Immature natural killer cell (primary cell): ENCODE measurements at regions not wholly inside any gene's neighbourhood (a gene's known extent, or its start where the extent isn't known, plus 50 kb on each side); places are given as distances from the start of the nearest gene placed in this dataset.

Experiments
- DNase-seq, 3 donors: peaks; one replicate each; pipeline ENCODE4 v3.0.0; 2022; ENCODE audit warnings: mixed read lengths in 1 of 3
- H3K27ac Mint-ChIP-seq, 6 donors: one replicate each; pipeline ENCODE4 v1.8.0; 2020; ENCODE audit warnings: mixed read lengths in 6 of 6, mild to moderate bottlenecking in 5 of 6, inconsistent platforms in 4 of 6, moderate library complexity in 3 of 6
- H3K27me3 Mint-ChIP-seq, 3 donors: one replicate each; pipeline ENCODE4 v1.8.0; 2020 to 2021; ENCODE audit warnings: low read depth in 3 of 3, mild to moderate bottlenecking in 3 of 3, mixed read lengths in 3 of 3, moderate library complexity in 3 of 3, inconsistent platforms in 1 of 3
- H3K36me3 Mint-ChIP-seq, 3 donors: one replicate each; pipeline ENCODE4 v1.8.0; 2020; ENCODE audit warnings: mixed read lengths in 3 of 3, inconsistent platforms in 2 of 3, mild to moderate bottlenecking in 2 of 3
- H3K4me1 Mint-ChIP-seq, 2 donors: one replicate each; pipeline ENCODE4 v1.8.0; 2020; ENCODE audit warnings: inconsistent platforms in 2 of 2, mild to moderate bottlenecking in 2 of 2, mixed read lengths in 2 of 2, moderate library complexity in 1 of 2
- H3K4me3 Mint-ChIP-seq, 5 donors: one replicate each; pipeline ENCODE4 v1.8.0; 2020; ENCODE audit warnings: mild to moderate bottlenecking in 5 of 5, mixed read lengths in 5 of 5, inconsistent platforms in 3 of 5, moderate library complexity in 3 of 5
- H3K9me3 Mint-ChIP-seq, 6 donors: one replicate each; pipeline ENCODE4 v1.8.0; 2020; ENCODE audit warnings: mild to moderate bottlenecking in 6 of 6, mixed read lengths in 6 of 6, inconsistent platforms in 4 of 6, moderate library complexity in 3 of 6

DNA sequence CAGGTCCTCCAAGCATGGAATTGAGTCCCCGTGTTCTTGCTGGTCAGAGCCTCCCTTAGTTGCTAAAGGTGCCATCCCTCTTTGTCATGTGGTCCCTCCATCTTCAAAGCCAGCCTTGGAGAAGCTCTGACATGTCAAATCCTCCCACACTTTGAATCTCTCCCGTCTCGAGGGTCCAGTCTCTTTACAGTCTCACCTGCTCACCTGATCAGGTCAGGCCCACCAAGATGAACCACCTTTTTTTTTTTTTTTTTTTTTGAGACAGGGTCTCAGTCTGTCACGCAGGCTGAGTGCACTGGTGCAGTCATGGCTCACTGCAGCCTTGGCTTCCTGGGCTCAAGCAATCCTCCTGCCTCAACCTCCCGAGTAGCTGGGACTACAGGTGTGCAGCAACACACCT, 100.3 kb upstream of the PRR5 start:
- Mint-ChIP-seq H3K9me3 (no peaks in the 10 kb centered on the region), H3K27ac (no peak overlapping the region), H3K27me3 (peaks cover 22 to 29% (median 23%) of the 10 kb centered on the region in 3 donors), H3K36me3 (no peaks in the 10 kb centered on the region), H3K4me3 (no peak overlapping the region), H3K4me1 (peaks cover 31 to 40% of the 10 kb centered on the region in 2 donors)
- no peak for DNase-seq

DNA sequence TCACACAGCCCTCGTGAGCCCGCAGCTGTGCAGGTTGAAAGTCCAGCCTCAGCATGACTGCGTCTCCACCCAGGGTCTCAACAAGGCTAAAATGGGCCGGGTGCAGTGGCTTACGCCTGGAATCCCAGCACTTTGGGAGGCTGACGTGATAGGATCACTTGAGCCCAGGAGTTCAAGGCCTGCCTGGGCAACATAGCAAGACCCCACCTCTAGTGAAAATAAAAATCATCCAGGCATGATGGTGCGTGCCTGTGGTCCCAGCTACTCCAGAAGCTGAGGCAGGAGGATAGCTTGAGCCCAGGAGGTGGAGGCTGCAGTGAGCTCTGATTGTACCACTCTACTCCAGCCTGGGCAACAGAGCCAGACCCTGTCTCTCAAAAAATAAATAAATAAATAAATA, 100.8 kb upstream of the PRR5 start:
- Mint-ChIP-seq H3K4me3 (peak overlapping the region in 2 of 5 donors; percentile 32 to 41), H3K27ac (peak overlapping the region in 1 of 6 donors; percentile 40), H3K36me3 (no peaks in the 10 kb centered on the region), H3K9me3 (no peaks in the 10 kb centered on the region), H3K27me3 (peaks cover 22 to 33% (median 23%) of the 10 kb centered on the region in 3 donors), H3K4me1 (peaks cover 31 to 40% of the 10 kb centered on the region in 2 donors)
- no peak for DNase-seq

GRCh38 chr22:44600207-44600785, 101.7 kb upstream of the PRR5 start:
- Mint-ChIP-seq H3K4me3 (peak overlapping the region in 2 of 5 donors; percentile 41 to 53), H3K4me1 (peaks cover 32 to 34% of the 10 kb centered on the region in 2 donors), H3K27ac (peak overlapping the region in 1 of 6 donors; percentile 73), H3K36me3 (no peaks in the 10 kb centered on the region), H3K27me3 (peaks cover 18 to 34% (median 23%) of the 10 kb centered on the region in 3 donors), H3K9me3 (no peaks in the 10 kb centered on the region)
- DNase-seq: no peak

DNA sequence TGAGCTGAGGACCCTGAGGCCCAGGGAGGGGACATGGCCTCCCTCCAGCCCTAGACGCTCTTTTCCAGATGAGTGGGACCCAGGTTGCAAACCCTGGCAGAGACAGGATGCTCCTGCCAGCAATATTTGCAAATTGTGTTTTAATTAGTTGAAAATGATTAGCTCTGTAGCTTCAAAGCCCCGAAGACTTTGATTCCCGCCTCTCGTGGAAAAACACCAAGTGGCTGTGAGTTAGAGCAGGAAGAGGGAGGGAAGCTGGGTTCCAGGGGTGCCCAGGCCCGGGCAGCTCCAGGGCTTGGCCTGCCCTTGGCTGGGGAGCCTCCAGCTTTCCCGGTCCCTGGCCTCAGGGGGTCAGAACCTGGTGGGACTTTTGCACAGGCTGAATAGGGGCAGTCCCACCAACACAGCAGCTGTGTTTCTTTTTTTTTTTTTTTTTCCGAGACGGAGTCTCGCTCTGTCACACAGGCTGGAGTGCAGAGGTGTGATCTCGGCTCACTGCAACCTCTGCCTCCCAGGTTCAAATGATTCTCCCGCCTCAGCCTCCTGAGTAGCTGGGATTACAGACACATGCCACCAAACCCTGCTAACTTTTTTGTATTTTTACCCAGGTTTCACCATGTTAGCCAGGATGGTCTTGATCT, 101.6 kb upstream of the RTL6 start:
- Mint-ChIP-seq H3K27ac (no peak overlapping the region), H3K4me1 (peaks cover 25 to 28% of the 10 kb centered on the region in 2 donors), H3K27me3 (peaks cover 16 to 31% (median 16%) of the 10 kb centered on the region in 3 donors), H3K36me3 (no peaks in the 10 kb centered on the region), H3K4me3 (no peak overlapping the region), H3K9me3 (no peaks in the 10 kb centered on the region)
- DNase-seq: no peak

DNA sequence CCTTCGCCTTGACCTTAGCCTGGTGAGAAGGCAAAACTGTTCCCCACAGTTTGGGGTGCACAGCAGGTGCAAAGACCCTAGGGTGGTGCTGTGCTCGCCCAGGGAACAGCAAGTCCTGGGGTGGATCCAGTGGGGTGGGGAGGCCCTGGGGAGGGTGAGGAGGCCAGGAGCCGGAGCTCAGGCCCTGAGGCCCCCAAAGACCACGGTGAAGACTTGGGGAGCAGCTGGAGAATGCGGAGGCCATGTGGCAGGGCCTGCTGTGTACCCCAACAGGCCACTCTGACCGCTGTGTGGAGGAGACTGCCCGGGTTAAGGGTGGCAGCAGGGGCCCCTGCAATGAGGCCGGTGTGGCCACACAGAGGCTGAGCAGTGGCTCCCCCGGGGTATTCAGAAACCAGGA, 101.1 kb upstream of the RTL6 start:
- DNase-seq: no peak
- Mint-ChIP-seq H3K9me3 (no peaks in the 10 kb centered on the region), H3K27me3 (peaks cover 13 to 27% (median 14%) of the 10 kb centered on the region in 3 donors), H3K36me3 (no peaks in the 10 kb centered on the region), H3K27ac (no peak overlapping the region), H3K4me1 (peaks cover 20 to 22% of the 10 kb centered on the region in 2 donors), H3K4me3 (no peak overlapping the region)

DNA sequence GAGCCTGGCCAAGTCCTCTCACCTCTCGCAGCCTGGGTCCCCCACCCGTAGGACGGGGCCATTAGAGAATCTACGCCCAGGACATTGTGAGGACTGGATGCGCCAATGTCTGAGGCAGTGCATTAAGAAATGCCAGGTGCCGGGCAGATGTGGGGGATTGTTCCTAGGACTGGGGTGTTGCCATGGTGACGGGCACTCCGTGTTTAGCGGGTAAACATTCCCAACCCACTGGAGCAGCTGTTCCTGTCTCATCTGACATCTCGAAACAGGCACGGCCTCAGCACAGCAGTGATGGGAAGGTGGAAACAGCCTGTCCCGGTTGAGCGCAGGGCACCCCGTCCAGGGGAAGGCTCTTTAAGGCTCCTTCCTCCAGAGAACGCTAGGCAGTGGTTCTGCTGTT, 99.6 kb upstream of the RTL6 start:
- Mint-ChIP-seq H3K4me1 (peaks cover 10 to 12% of the 10 kb centered on the region in 2 donors), H3K27ac (no peak overlapping the region)

DNA sequence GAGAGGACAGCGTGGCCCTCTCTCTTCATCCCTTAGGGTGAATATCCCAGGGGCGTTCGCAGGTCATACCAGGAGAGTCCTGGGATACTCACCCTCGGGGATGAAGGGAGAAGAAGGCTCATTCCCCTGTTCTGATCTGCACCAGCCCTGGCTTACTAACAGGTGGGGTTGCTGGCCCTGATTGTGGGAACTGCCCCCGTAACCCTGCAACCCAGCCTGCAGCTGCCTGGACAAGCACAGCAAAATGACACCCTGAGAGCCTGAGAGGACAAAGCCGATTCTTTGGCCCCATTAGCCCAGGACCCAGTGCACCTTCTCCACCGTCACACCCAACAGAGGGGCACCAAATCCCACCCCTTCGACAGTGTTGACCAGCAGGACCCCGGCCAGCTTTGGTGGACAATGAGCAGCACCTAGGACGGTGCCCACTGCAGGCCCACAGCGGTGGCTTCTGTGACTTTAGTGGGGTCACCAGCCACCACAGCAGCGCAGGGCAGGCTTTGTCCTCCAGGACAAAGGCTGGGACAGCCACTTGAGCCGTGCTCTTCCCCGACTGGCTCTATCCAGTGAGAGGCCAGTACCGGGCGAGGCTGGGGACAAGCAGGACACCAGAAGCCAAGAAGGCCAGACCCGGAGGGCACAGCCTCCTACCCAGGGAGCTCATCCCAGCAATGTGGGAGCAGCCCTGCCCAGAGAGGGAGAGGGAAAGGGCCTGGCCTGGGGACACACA, 98.5 kb upstream of the RTL6 start:
- Mint-ChIP-seq H3K27me3 (peaks cover 8 to 26% (median 17%) of the 10 kb centered on the region in 3 donors), H3K36me3 (no peaks in the 10 kb centered on the region), H3K4me1 (peaks cover 8 to 12% of the 10 kb centered on the region in 2 donors), H3K27ac (peak overlapping the region in 3 of 6 donors; percentile 6 to 87 (median 73)), H3K4me3 (no peak overlapping the region), H3K9me3 (no peaks in the 10 kb centered on the region)
- no peak for DNase-seq

More for the DNA sequence above, 99.6 kb upstream of the RTL6 start:
- Mint-ChIP-seq H3K4me3 (no peak overlapping the region), H3K36me3 (no peaks in the 10 kb centered on the region), H3K9me3 (no peaks in the 10 kb centered on the region), H3K27me3 (peaks cover 10 to 23% (median 13%) of the 10 kb centered on the region in 3 donors)
- no peak for DNase-seq

- H3K27ac Mint-ChIP-seq: peak overlapping the region in 4 of 6 donors; percentile 69 to 87 (median 74)
Observed at GRCh38 chr22:44595841-44596341, 97.9 kb upstream of the RTL6 start.

GRCh38 chr22:44594951-44595350, 96.9 kb upstream of the RTL6 start:
- Mint-ChIP-seq H3K27ac (peak overlapping the region in 5 of 6 donors; percentile 15 to 82 (median 57)), H3K4me1 (peaks cover 0 to 4% of the 10 kb centered on the region in 2 donors), H3K27me3 (peaks cover 2 to 22% (median 14%) of the 10 kb centered on the region in 3 donors), H3K4me3 (no peak overlapping the region), H3K9me3 (no peaks in the 10 kb centered on the region), H3K36me3 (no peaks in the 10 kb centered on the region)
- DNase-seq: no peak

More at GRCh38 chr22:44595841-44596341, 97.9 kb upstream of the RTL6 start:
- DNase-seq: peak; percentile 51 to 54 (median 53)
- Mint-ChIP-seq H3K36me3 (no peaks in the 10 kb centered on the region), H3K4me3 (peak overlapping the region in 1 of 5 donors; percentile 17), H3K9me3 (no peaks in the 10 kb centered on the region), H3K27me3 (peaks cover 4 to 21% (median 17%) of the 10 kb centered on the region in 3 donors), H3K4me1 (peaks cover 4 to 8% of the 10 kb centered on the region in 2 donors)

GRCh38 chr22:44592824-44593148, 94.8 kb upstream of the RTL6 start:
- H3K36me3 Mint-ChIP-seq: peaks cover 0 to 3% (median 0%) of the 10 kb centered on the region in 3 donors
- H3K4me3 Mint-ChIP-seq: no peak overlapping the region
- H3K27ac Mint-ChIP-seq: no peak overlapping the region
- no peak for DNase-seq
- peaks cover 2 to 17% (median 13%) of the 10 kb centered on the region in 3 donors for H3K27me3 Mint-ChIP-seq
- peaks cover 0 to 4% of the 10 kb centered on the region in 2 donors for H3K4me1 Mint-ChIP-seq
- no peaks in the 10 kb centered on the region for H3K9me3 Mint-ChIP-seq

- Mint-ChIP-seq H3K27ac (no peak overlapping the region), H3K27me3 (peaks cover 5 to 17% (median 15%) of the 10 kb centered on the region in 3 donors)
- no peak for DNase-seq
Observed at GRCh38 chr22:44592126-44592823, 94.2 kb upstream of the RTL6 start.

DNA sequence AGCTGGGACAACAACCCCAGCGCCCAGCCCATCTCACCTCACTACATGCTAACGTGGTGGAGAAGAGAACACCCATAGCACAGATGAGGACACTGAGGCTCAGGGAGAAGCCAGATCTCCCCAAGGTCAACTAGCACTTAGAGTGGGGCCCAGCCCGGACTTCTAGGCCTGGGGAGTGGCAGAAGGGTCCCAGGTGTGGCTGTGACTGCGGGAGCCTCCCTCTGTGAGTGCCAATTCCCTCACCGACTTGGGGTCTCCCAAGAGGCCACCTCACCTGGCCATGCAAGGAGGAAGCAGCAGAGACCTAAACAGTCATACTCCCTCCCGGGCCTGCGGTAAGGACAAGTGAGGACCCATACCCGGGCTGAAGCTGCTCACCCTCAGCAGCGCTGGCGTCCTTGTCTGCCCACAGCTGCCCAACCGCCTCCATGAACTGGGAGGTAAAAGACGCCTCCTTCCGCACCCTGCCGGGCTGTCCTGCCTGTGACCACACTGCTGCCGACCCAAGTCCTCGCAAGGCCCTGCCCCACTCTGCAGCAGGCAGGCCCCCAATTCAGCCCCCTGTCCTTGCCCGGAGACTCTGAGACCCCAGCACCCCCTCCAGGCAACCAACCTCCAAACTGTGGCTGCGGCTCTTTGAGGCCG, 93.2 kb upstream of the RTL6 start:
- Mint-ChIP-seq H3K27ac (no peak overlapping the region), H3K4me1 (peaks cover 5 to 7% of the 10 kb centered on the region in 2 donors), H3K27me3 (peaks cover 5 to 16% (median 13%) of the 10 kb centered on the region in 3 donors), H3K9me3 (no peaks in the 10 kb centered on the region), H3K36me3 (peaks cover 0 to 8% (median 0%) of the 10 kb centered on the region in 3 donors), H3K4me3 (no peak overlapping the region)
- no peak for DNase-seq

More at GRCh38 chr22:44592126-44592823, 94.2 kb upstream of the RTL6 start:
- Mint-ChIP-seq H3K9me3 (no peaks in the 10 kb centered on the region), H3K4me1 (peaks cover 0 to 4% of the 10 kb centered on the region in 2 donors), H3K36me3 (peaks cover 0 to 8% (median 0%) of the 10 kb centered on the region in 3 donors), H3K4me3 (no peak overlapping the region)

DNA sequence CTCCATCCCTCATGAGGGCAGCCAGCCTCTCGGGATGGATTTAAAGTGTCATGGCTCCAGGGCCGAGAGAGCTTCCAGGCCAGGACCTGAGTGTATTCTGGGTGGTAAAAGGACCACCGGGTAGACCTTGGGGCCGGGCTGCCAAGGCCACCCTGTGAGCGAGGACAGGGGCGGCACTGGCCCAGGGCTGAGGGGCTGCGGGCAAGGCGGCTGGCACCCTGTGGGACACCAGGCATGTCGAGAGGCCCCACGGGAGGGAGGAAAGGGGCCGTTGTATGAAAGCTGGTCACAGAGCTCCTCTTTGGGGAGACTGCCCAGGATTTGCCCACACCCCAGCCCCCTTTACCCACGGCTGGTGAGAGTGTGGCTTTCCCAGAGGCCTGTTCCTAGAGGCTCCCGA, 92.3 kb upstream of the RTL6 start:
- Mint-ChIP-seq H3K36me3 (peaks cover 0 to 8% (median 0%) of the 10 kb centered on the region in 3 donors), H3K27ac (no peak overlapping the region), H3K27me3 (peaks cover 5 to 13% (median 13%) of the 10 kb centered on the region in 3 donors), H3K4me3 (no peak overlapping the region), H3K9me3 (no peaks in the 10 kb centered on the region), H3K4me1 (peaks cover 3 to 5% of the 10 kb centered on the region in 2 donors)
- DNase-seq: no peak
